ENCODE measurements at regions not wholly inside any gene's neighbourhood (a gene's known extent, or its start where the extent isn't known, plus 50 kb on each side); places are given as distances from the start of the nearest gene placed in this dataset.

- Histone ChIP-seq H2AFZ (no peak overlapping the region), H3K9me2 (ENCODE audit: insufficient read depth) (no peaks in the 10 kb centered on the region), H3K36me3 (ENCODE audit: low read depth) (no peaks in the 10 kb centered on the region), H3K27ac (no peak overlapping the region), H4K20me1 (ENCODE audit: insufficient read depth) (no peaks in the 10 kb centered on the region), H3F3A (ENCODE audit: insufficient read depth, low read depth) (no peaks in the 10 kb centered on the region), H3K9me3 (ENCODE audit: insufficient read depth, low read depth) (no peaks in the 10 kb centered on the region), H3K4me3 (no peak overlapping the region), H3K4me2 (no peak overlapping the region), H3K4me1 (replicated peaks; ENCODE audit: insufficient read depth) (no peaks in the 10 kb centered on the region), H3K79me2 (ENCODE audit: low read depth) (no peaks in the 10 kb centered on the region), H3K27me3 (ENCODE audit: insufficient read depth, low read depth) (peaks cover 64% of the 10 kb centered on the region)
- BruUV-seq (replicated peaks) = no TSS peak
- no peak for DNase-seq
- intact Hi-C loops (cut with micrococcal nuclease; ENCODE audit: unreplicated experiment) = no loop called here
- no peak for TF ChIP-seq EZH2 (IDR thresholded peaks at IDR 0.05; ENCODE audit: low read depth)
- TF ChIP-seq, protein P1, sequence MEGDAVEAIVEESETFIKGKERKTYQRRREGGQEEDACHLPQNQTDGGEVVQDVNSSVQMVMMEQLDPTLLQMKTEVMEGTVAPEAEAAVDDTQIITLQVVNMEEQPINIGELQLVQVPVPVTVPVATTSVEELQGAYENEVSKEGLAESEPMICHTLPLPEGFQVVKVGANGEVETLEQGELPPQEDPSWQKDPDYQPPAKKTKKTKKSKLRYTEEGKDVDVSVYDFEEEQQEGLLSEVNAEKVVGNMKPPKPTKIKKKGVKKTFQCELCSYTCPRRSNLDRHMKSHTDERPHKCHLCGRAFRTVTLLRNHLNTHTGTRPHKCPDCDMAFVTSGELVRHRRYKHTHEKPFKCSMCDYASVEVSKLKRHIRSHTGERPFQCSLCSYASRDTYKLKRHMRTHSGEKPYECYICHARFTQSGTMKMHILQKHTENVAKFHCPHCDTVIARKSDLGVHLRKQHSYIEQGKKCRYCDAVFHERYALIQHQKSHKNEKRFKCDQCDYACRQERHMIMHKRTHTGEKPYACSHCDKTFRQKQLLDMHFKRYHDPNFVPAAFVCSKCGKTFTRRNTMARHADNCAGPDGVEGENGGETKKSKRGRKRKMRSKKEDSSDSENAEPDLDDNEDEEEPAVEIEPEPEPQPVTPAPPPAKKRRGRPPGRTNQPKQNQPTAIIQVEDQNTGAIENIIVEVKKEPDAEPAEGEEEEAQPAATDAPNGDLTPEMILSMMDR (conservative IDR thresholded peaks at IDR 0.05) = no peak
- ChIA-PET CTCF (no interaction called here), POLR2A (ENCODE audit: unreplicated experiment) (no interaction called here)
Measured at GRCh38 chr16:80899809-80900592, 95.6 kb upstream of the CDYL2 start.

GRCh38 chr16:80896776-80897175 is 92.4 kb upstream of the CDYL2 start:
- Histone ChIP-seq H3K4me1 (replicated peaks; ENCODE audit: insufficient read depth) (no peaks in the 10 kb centered on the region), H4K20me1 (ENCODE audit: insufficient read depth) (no peaks in the 10 kb centered on the region), H3K27ac (no peak overlapping the region), H3K9me2 (ENCODE audit: insufficient read depth) (no peaks in the 10 kb centered on the region), H3K4me2 (no peak overlapping the region), H3K36me3 (ENCODE audit: low read depth) (no peaks in the 10 kb centered on the region), H3F3A (ENCODE audit: insufficient read depth, low read depth) (no peaks in the 10 kb centered on the region), H2AFZ (no peak overlapping the region), H3K9me3 (ENCODE audit: insufficient read depth, low read depth) (no peaks in the 10 kb centered on the region), H3K27me3 (ENCODE audit: insufficient read depth, low read depth) (peaks cover 72% of the 10 kb centered on the region), H3K4me3 (no peak overlapping the region), H3K79me2 (ENCODE audit: low read depth) (no peaks in the 10 kb centered on the region)
- TF ChIP-seq, protein P1 (conservative IDR thresholded peaks at IDR 0.05) = no peak
- no peak for TF ChIP-seq EZH2 (IDR thresholded peaks at IDR 0.05; ENCODE audit: low read depth)
- no peak for DNase-seq
- ChIA-PET POLR2A (ENCODE audit: unreplicated experiment) (no interaction called here), CTCF (no interaction called here)
- no TSS peak for BruUV-seq (replicated peaks)
- intact Hi-C loops (cut with micrococcal nuclease; ENCODE audit: unreplicated experiment) = no loop called here

- Histone ChIP-seq H3K4me1 (replicated peaks; ENCODE audit: insufficient read depth) (no peaks in the 10 kb centered on the region), H3K36me3 (ENCODE audit: low read depth) (no peaks in the 10 kb centered on the region), H4K20me1 (ENCODE audit: insufficient read depth) (no peaks in the 10 kb centered on the region), H3K27ac (no peak overlapping the region), H3K9me3 (ENCODE audit: insufficient read depth, low read depth) (no peaks in the 10 kb centered on the region), H2AFZ (no peak overlapping the region), H3K9me2 (ENCODE audit: insufficient read depth) (no peaks in the 10 kb centered on the region), H3K4me3 (no peak overlapping the region), H3F3A (ENCODE audit: insufficient read depth, low read depth) (no peaks in the 10 kb centered on the region), H3K27me3 (ENCODE audit: insufficient read depth, low read depth) (peaks cover 63% of the 10 kb centered on the region), H3K4me2 (no peak overlapping the region), H3K79me2 (ENCODE audit: low read depth) (no peaks in the 10 kb centered on the region)
- DNase-seq = no peak
- no peak for TF ChIP-seq EZH2 (IDR thresholded peaks at IDR 0.05; ENCODE audit: low read depth)
- TF ChIP-seq, protein P1 (conservative IDR thresholded peaks at IDR 0.05) = no peak
- ChIA-PET CTCF (no interaction called here), POLR2A (ENCODE audit: unreplicated experiment) (no interaction called here)
- BruUV-seq (replicated peaks) = no TSS peak
- intact Hi-C loops (cut with micrococcal nuclease; ENCODE audit: unreplicated experiment) = no loop called here
Measured at GRCh38 chr16:80894091-80894490, 89.7 kb upstream of the CDYL2 start.
